Panc1 (cell line): ENCODE measurements at regions not wholly inside any gene's neighbourhood (a gene's known extent, or its start where the extent isn't known, plus 50 kb on each side); places are given as distances from the start of the nearest gene placed in this dataset.

Source experiments
- ATAC-seq: fragments of 200-7000 bp; cut with Tn5 transposase; 2 replicates; pipeline ENCODE4 v1.9.1; 2020; ENCODE audit warnings: mild to moderate bottlenecking, moderate library complexity
- BruUV-seq: library from RNA; stranded (reverse); fragments of 400-500 nt; replicated peaks from 2 replicates; lab custom pipeline; 2021; lab: Mats Ljungman, UMichigan
- CTCF ChIA-PET: fragments of 300-600 bp; sonication (Branson Sonifier 250); formaldehyde crosslinking; loops from one replicate; lab custom pipeline; 2022; ENCODE audit warnings: antibody characterized with exemption; lab: Charles Lee
- POLR2A ChIA-PET: fragments of 300-600 bp; sonication (Branson Sonifier 250); formaldehyde crosslinking; loops from one replicate; lab custom pipeline; 2022; ENCODE audit warnings: antibody characterized with exemption; lab: Charles Lee
- DNase-seq: peaks from one replicate; pipeline ENCODE4 v3.0.0-alpha.2; 2010; ENCODE audit warnings: low read depth, low spot score
- H3K27ac ChIP-seq: 2 replicates; pipeline ENCODE4 v1.5.1; 2011; ENCODE audit warnings: mild to moderate bottlenecking, low read length, inconsistent platforms
- H3K27me3 ChIP-seq: fragments of 200-500 bp; sonication (Bioruptor generic); 2 replicates; pipeline ENCODE4 v1.6.0; 2014; ENCODE audit warnings: low read length, inconsistent platforms; ENCODE audit not compliant: control insufficient read depth, insufficient read depth
- H3K36me3 ChIP-seq: fragments of 200-500 bp; sonication (Bioruptor generic); 2 replicates; pipeline ENCODE4 v1.5.1; 2014; ENCODE audit warnings: inconsistent platforms, mild to moderate bottlenecking, low read length, moderate library complexity; ENCODE audit not compliant: control insufficient read depth, insufficient read depth
- H3K4me1 ChIP-seq: 2 replicates; pipeline ENCODE4 v1.5.1; 2011; ENCODE audit warnings: inconsistent platforms, mild to moderate bottlenecking, low read length, moderate library complexity; ENCODE audit not compliant: control insufficient read depth, insufficient read depth
- H3K4me3 ChIP-seq, 2 experiments: 2 replicates each; pipeline ENCODE4 v1.5.1; 2011 to 2012; ENCODE audit warnings: low read depth in 2 of 2, low read length in 2 of 2, mild to moderate bottlenecking in 2 of 2, inconsistent platforms in 1 of 2, moderate library complexity in 1 of 2
- H3K9me3 ChIP-seq: fragments of 200-500 bp; sonication (Bioruptor generic); 2 replicates; pipeline ENCODE4 v1.5.1; 2014; ENCODE audit warnings: low read depth, mild to moderate bottlenecking, inconsistent platforms, low read length, moderate library complexity; ENCODE audit not compliant: control insufficient read depth, insufficient read depth
- POLR2AphosphoS5 ChIP-seq: IDR thresholded peaks from 2 replicates; pipeline ENCODE4 v1.6.1; 2012; ENCODE audit warnings: mild to moderate bottlenecking, low read depth, low read length, moderate library complexity
- REST ChIP-seq, 2 experiments: IDR thresholded peaks; 2 replicates each; pipeline ENCODE4 v1.6.1; 2011 to 2012; ENCODE audit warnings: low read depth in 2 of 2, control low read depth in 1 of 2, low read length in 1 of 2, mild to moderate bottlenecking in 1 of 2, moderate library complexity in 1 of 2; ENCODE audit not compliant: insufficient read depth in 1 of 2
- SIN3A ChIP-seq: IDR thresholded peaks from 2 replicates; pipeline ENCODE4 v1.6.1; 2012; ENCODE audit warnings: low read depth, mild to moderate bottlenecking, low read length, moderate library complexity, borderline replicate concordance; ENCODE audit not compliant: insufficient read depth
- TCF7L2 ChIP-seq: IDR thresholded peaks from 2 replicates; pipeline ENCODE4 v1.6.1; 2011; ENCODE audit warnings: mild to moderate bottlenecking, low read depth, low read length, inconsistent platforms
- in situ Hi-C: cut with HindIII; loops from 2 replicates; pipeline ENCODE4 v1.10.0; 2016; ENCODE audit warnings: low sequenced_read_pairs, low pct_unique_long_range_greater_than_20kb
- intact Hi-C: fragments of 100-400 bp; cut with micrococcal nuclease; formaldehyde crosslinking; loops from one replicate; pipeline ENCODE4 v1.10.0; 2022; ENCODE audit not compliant: unreplicated experiment
- TF ChIP-seq, protein P1 (sequence below): fragments of 450-650 bp; IDR thresholded peaks from 2 replicates; pipeline ENCODE4 v1.5.1; 2017; ENCODE audit warnings: mild to moderate bottlenecking

DNA sequence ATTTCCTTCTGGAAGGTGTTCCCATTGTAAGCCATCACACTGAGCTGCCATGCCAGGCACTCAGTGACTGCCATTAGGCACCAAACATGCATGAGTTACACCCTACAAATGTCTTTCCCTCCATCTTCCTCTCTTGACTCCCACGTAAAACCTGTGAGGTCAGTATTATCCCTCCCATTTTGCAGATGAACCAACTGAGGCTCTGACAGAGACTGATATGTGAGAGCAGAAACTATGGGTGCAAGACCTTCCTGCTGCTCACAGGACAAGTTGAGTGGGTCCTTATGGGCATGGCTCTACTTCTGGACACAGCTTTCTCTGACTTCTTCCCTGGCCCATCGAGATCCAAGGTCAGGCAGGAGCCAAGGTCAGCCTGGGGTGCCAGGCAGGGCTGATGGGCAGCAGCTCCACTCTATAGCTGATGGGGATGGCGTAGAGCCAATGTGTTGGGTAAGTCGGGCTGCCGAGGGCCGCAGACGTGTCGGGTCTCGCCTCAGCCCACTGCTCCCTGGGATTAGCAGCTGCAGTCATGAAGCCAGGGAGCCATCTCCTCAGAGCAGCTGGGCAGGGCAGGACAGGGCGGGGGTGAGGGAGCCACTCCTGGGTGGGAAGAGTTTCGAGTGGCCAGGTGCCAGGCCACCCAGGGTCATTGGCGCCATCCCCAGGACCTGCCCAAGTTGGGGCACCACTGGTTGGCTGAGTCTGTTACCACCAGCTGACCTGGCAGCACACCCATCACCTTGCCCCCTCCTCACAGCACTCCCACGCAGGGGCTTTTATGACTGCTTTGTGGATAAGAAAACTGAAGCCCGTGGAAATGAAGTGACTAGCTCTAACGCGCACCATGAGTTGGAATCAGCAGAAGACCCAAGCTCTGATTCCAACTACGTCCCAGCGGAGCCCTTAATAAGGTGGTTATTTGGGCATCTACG, 117.8 kb upstream of the ZMIZ1 start:
- CTCF ChIA-PET, result no interaction called here
- no peak for ATAC-seq
- no TSS peak for BruUV-seq
- H3K4me1 ChIP-seq, result no peaks in the 10 kb centered on the region
- POLR2A ChIA-PET, result no interaction called here
- DNase-seq, result no peak
- H3K27ac ChIP-seq, result no peak overlapping the region
- H3K4me3 ChIP-seq, result no peak overlapping the region
- H3K27me3 ChIP-seq, result no peaks in the 10 kb centered on the region
- TF ChIP-seq REST (IDR thresholded peaks at IDR 0.05; ENCODE audit: insufficient read depth in 1 of 2, low read depth in 2 of 2, low read length in 1 of 2) (no peak), SIN3A (no peak), POLR2AphosphoS5 (no peak), TCF7L2 (no peak)
- TF ChIP-seq, protein P1, sequence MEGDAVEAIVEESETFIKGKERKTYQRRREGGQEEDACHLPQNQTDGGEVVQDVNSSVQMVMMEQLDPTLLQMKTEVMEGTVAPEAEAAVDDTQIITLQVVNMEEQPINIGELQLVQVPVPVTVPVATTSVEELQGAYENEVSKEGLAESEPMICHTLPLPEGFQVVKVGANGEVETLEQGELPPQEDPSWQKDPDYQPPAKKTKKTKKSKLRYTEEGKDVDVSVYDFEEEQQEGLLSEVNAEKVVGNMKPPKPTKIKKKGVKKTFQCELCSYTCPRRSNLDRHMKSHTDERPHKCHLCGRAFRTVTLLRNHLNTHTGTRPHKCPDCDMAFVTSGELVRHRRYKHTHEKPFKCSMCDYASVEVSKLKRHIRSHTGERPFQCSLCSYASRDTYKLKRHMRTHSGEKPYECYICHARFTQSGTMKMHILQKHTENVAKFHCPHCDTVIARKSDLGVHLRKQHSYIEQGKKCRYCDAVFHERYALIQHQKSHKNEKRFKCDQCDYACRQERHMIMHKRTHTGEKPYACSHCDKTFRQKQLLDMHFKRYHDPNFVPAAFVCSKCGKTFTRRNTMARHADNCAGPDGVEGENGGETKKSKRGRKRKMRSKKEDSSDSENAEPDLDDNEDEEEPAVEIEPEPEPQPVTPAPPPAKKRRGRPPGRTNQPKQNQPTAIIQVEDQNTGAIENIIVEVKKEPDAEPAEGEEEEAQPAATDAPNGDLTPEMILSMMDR, result no peak
- H3K9me3 ChIP-seq, result no peaks in the 10 kb centered on the region
- intact Hi-C loops (no loop called here), in situ Hi-C loops (no loop called here)
- no peaks in the 10 kb centered on the region for H3K36me3 ChIP-seq

- in situ Hi-C loops, result no loop called here
- CTCF ChIA-PET, result no interaction called here
- POLR2A ChIA-PET, result no interaction called here
Measured at GRCh38 chr10:78952030-78952429, 116.7 kb upstream of the ZMIZ1 start.

More at GRCh38 chr10:78952030-78952429, 116.7 kb upstream of the ZMIZ1 start:
- Histone ChIP-seq H3K4me1 (no peaks in the 10 kb centered on the region), H3K27ac (no peak overlapping the region), H3K9me3 (no peaks in the 10 kb centered on the region), H3K36me3 (no peaks in the 10 kb centered on the region), H3K4me3 (no peak overlapping the region), H3K27me3 (no peaks in the 10 kb centered on the region)
- BruUV-seq, result no TSS peak
- ATAC-seq (no peak), DNase-seq (no peak)
- intact Hi-C loops, result no loop called here
- TF ChIP-seq POLR2AphosphoS5 (no peak), SIN3A (no peak), TCF7L2 (no peak), REST (IDR thresholded peaks at IDR 0.05; ENCODE audit: insufficient read depth in 1 of 2, low read depth in 2 of 2, low read length in 1 of 2) (no peak)
- TF ChIP-seq, protein P1, result no peak
